H1 (cell line): ENCODE measurements at regions not wholly inside any gene's neighbourhood (a gene's known extent, or its start where the extent isn't known, plus 50 kb on each side); places are given as distances from the start of the nearest gene placed in this dataset.

ENCODE experiments used
- CTCF ChIA-PET: fragments of 300-600 bp; sonication (Branson Sonifier 250); formaldehyde crosslinking; loops from one replicate; lab custom pipeline; 2021; ENCODE audit not compliant: partially characterized antibody; lab: Charles Lee
- POLR2A ChIA-PET: fragments of 300-600 bp; sonication (Branson Sonifier 250); formaldehyde crosslinking; loops from one replicate; lab custom pipeline; 2021; ENCODE audit warnings: inconsistent platforms; ENCODE audit not compliant: partially characterized antibody; lab: Charles Lee
- DNase-seq, 2 experiments: peaks; one replicate each; pipeline versions ENCODE4 v3.0.0 to v3.0.0-alpha.2; 2010 to 2022; ENCODE audit warnings: low spot score in 2 of 2, low read depth in 1 of 2, mixed read lengths in 1 of 2
- FAIRE-seq: peaks from 2 replicates; lab custom pipeline; 2011; peaks lifted over from hg19 to GRCh38; lab: Jason Lieb, UNC
- H2AFZ ChIP-seq: 2 replicates; pipeline ENCODE4 v1.8.1; 2012; ENCODE audit warnings: low read length, inconsistent platforms
- H2AK5ac ChIP-seq: 2 replicates; pipeline ENCODE4 v1.6.1; 2013; ENCODE audit warnings: low read depth, low read length
- H2BK120ac ChIP-seq: replicated peaks from 2 replicates; pipeline ENCODE3; 2013; ENCODE audit warnings: low read depth, low read length, inconsistent platforms
- H2BK12ac ChIP-seq: 2 replicates; pipeline ENCODE4 v1.6.1; 2013; ENCODE audit warnings: low read depth, low read length
- H2BK15ac ChIP-seq: 2 replicates; pipeline ENCODE4 v1.6.1; 2013; ENCODE audit warnings: low read length
- H2BK20ac ChIP-seq: 2 replicates; pipeline ENCODE4 v1.6.1; 2013; ENCODE audit warnings: low read length
- H2BK5ac ChIP-seq: 2 replicates; pipeline ENCODE4 v1.6.1; 2013; ENCODE audit warnings: low read depth, low read length
- H3K14ac ChIP-seq: 2 replicates; pipeline ENCODE4 v1.6.1; 2013; ENCODE audit warnings: inconsistent platforms; ENCODE audit not compliant: insufficient read length
- H3K18ac ChIP-seq: 2 replicates; pipeline ENCODE4 v1.6.1; 2013; ENCODE audit warnings: low read length; ENCODE audit errors: extremely low read depth
- H3K23ac ChIP-seq: 2 replicates; pipeline ENCODE4 v1.6.1; 2013; ENCODE audit warnings: inconsistent platforms; ENCODE audit not compliant: insufficient read length
- H3K23me2 ChIP-seq: 2 replicates; pipeline ENCODE4 v1.6.1; 2013; ENCODE audit warnings: low read depth, low read length
- H3K27ac ChIP-seq: 2 replicates; pipeline ENCODE4 v1.6.1; 2011; ENCODE audit warnings: low read depth, low read length, inconsistent platforms
- H3K27me3 ChIP-seq, 4 experiments: replicated peaks in 1 of 4; 1 replicate in 1 of 4; 2 replicates in 3 of 4; pipeline versions ENCODE4 v1.6.1 to v1.8.1; 2011 to 2013; ENCODE audit warnings: low read length in 3 of 4, mild to moderate bottlenecking in 3 of 4, inconsistent platforms in 2 of 4, mixed read lengths in 2 of 4, moderate library complexity in 1 of 4; ENCODE audit not compliant: control insufficient read depth in 3 of 4, insufficient read depth in 3 of 4; ENCODE audit errors: extremely low read depth in 1 of 4
- H3K36me3 ChIP-seq, 4 experiments: 2 replicates each; pipeline versions ENCODE4 v1.6.1 to v1.8.1; 2011 to 2013; ENCODE audit warnings: mild to moderate bottlenecking in 4 of 4, low read length in 3 of 4, moderate library complexity in 2 of 4, control low read depth in 1 of 4, inconsistent platforms in 1 of 4; ENCODE audit not compliant: insufficient read depth in 4 of 4, control insufficient read depth in 2 of 4
- H3K4ac ChIP-seq: replicated peaks from 2 replicates; pipeline ENCODE3; 2013; ENCODE audit warnings: low read length, low read depth, mixed read lengths, inconsistent platforms; ENCODE audit not compliant: insufficient read length
- H3K4me1 ChIP-seq, 4 experiments: replicated peaks in 1 of 4; 1 replicate in 1 of 4; 2 replicates in 3 of 4; pipeline versions ENCODE4 v1.6.1 to v1.8.1; 2011 to 2013; ENCODE audit warnings: low read length in 3 of 4, inconsistent platforms in 2 of 4, mixed read lengths in 1 of 4; ENCODE audit not compliant: insufficient read depth in 4 of 4, control insufficient read depth in 3 of 4
- H3K4me2 ChIP-seq, 2 experiments: 2 replicates each; pipeline versions ENCODE4 v1.6.1 to v1.8.1; 2011 to 2013; ENCODE audit warnings: low read depth in 2 of 2, low read length in 2 of 2, control low read depth in 1 of 2, inconsistent platforms in 1 of 2, mild to moderate bottlenecking in 1 of 2; ENCODE audit not compliant: insufficient read depth in 1 of 2
- H3K4me3 ChIP-seq, 4 experiments: fragments of 200-600, 300-600 bp in 1 of 4; sonication (generic), shearing (Covaris generic), sonication (Bioruptor Twin) in 1 of 4; 2 replicates each; pipeline versions ENCODE4 v1.5.1 to v1.8.1; 2011 to 2016; ENCODE audit warnings: low read length in 4 of 4, low read depth in 3 of 4, control low read depth in 2 of 4, inconsistent platforms in 2 of 4, mild to moderate bottlenecking in 2 of 4, mixed read lengths in 1 of 4, moderate library complexity in 1 of 4; ENCODE audit not compliant: insufficient read depth in 2 of 4; ENCODE audit errors: extremely low read depth in 1 of 4
- H3K56ac ChIP-seq: replicated peaks from 2 replicates; pipeline ENCODE3; 2013; ENCODE audit warnings: low read depth, mild to moderate bottlenecking, mixed read lengths, low read length, inconsistent platforms; ENCODE audit not compliant: insufficient read length
- H3K79me1 ChIP-seq: 2 replicates; pipeline ENCODE4 v1.6.1; 2013; ENCODE audit warnings: low read depth, low read length, control low read depth
- H3K79me2 ChIP-seq, 2 experiments: 2 replicates each; pipeline versions ENCODE4 v1.6.1 to v1.8.1; 2012 to 2013; ENCODE audit warnings: low read length in 2 of 2, mild to moderate bottlenecking in 2 of 2, inconsistent platforms in 1 of 2; ENCODE audit not compliant: insufficient read depth in 2 of 2, control insufficient read depth in 1 of 2
- H3K9ac ChIP-seq, 4 experiments: replicated peaks in 1 of 4; 1 replicate in 1 of 4; 2 replicates in 3 of 4; pipeline versions ENCODE4 v1.6.1 to v1.8.1; 2011 to 2013; ENCODE audit warnings: low read depth in 3 of 4, low read length in 3 of 4, control low read depth in 2 of 4, mild to moderate bottlenecking in 2 of 4, moderate library complexity in 2 of 4, inconsistent platforms in 1 of 4; ENCODE audit errors: extremely low read depth in 1 of 4
- H3K9me3 ChIP-seq, 2 experiments: 2 replicates each; pipeline versions ENCODE4 v1.6.1 to v1.8.1; 2012 to 2013; ENCODE audit warnings: mild to moderate bottlenecking in 2 of 2, moderate library complexity in 2 of 2, control low read depth in 1 of 2, inconsistent platforms in 1 of 2, low read depth in 1 of 2, low read length in 1 of 2, mixed read lengths in 1 of 2; ENCODE audit not compliant: insufficient read depth in 2 of 2
- H4K20me1 ChIP-seq, 2 experiments: replicated peaks in 1 of 2; 2 replicates each; pipeline versions ENCODE3 to v1.8.1; 2011 to 2013; ENCODE audit warnings: inconsistent platforms in 2 of 2, low read length in 2 of 2, mild to moderate bottlenecking in 1 of 2; ENCODE audit not compliant: insufficient read depth in 2 of 2, control insufficient read depth in 1 of 2
- H4K5ac ChIP-seq: 2 replicates; pipeline ENCODE4 v1.6.1; 2013; ENCODE audit warnings: low read length, low read depth, mixed read lengths, inconsistent platforms; ENCODE audit not compliant: insufficient read length
- H4K8ac ChIP-seq: 2 replicates; pipeline ENCODE4 v1.8.0; 2013; ENCODE audit warnings: mild to moderate bottlenecking, moderate library complexity, low read length, inconsistent platforms; ENCODE audit not compliant: insufficient read depth; ENCODE audit errors: extremely low read depth
- H4K91ac ChIP-seq: replicated peaks from 2 replicates; pipeline ENCODE3; 2013; ENCODE audit warnings: low read length, mixed read lengths, inconsistent platforms; ENCODE audit not compliant: insufficient read length
- EP300 ChIP-seq, 2 experiments: IDR thresholded peaks; 1 replicate in 1 of 2; 2 replicates in 1 of 2; pipeline ENCODE4 v1.6.1; 2011 to 2012; ENCODE audit warnings: low read depth in 2 of 2, low read length in 2 of 2, mild to moderate bottlenecking in 2 of 2, borderline replicate concordance in 1 of 2, inconsistent platforms in 1 of 2, moderate library complexity in 1 of 2
- GABPA ChIP-seq: IDR thresholded peaks from 2 replicates; pipeline ENCODE4 v1.6.1; 2011; ENCODE audit warnings: mild to moderate bottlenecking, low read length, moderate library complexity, borderline replicate concordance; ENCODE audit not compliant: insufficient read depth
- HDAC6 ChIP-seq: IDR thresholded peaks from one replicate; pipeline ENCODE4 v1.7.1; 2012; ENCODE audit warnings: low read depth, mild to moderate bottlenecking, inconsistent platforms, low read length, moderate library complexity
- JUND ChIP-seq: IDR thresholded peaks from 2 replicates; pipeline ENCODE4 v1.6.1; 2011; ENCODE audit warnings: mild to moderate bottlenecking, improper control_type of control experiment, low read length
- KDM4A ChIP-seq: IDR thresholded peaks from one replicate; pipeline ENCODE4 v1.7.1; 2012; ENCODE audit warnings: low read depth, mild to moderate bottlenecking, moderate library complexity, low read length, inconsistent platforms; ENCODE audit not compliant: severe bottlenecking
- KDM5A ChIP-seq: fragments of 200-600 bp; IDR thresholded peaks from 2 replicates; pipeline ENCODE4 v1.7.1; 2012; ENCODE audit warnings: mild to moderate bottlenecking, low read length, inconsistent platforms, mixed read lengths
- MAFK ChIP-seq: IDR thresholded peaks from 2 replicates; pipeline ENCODE4 v1.6.1; 2012; ENCODE audit warnings: low read depth, mild to moderate bottlenecking, improper control_type of control experiment, low read length
- RAD21 ChIP-seq, 2 experiments: IDR thresholded peaks in 1 of 2; conservative IDR thresholded peaks in 1 of 2; 2 replicates each; pipeline ENCODE4 v1.6.1; 2011; ENCODE audit warnings: low read depth in 2 of 2, low read length in 2 of 2, improper control_type of control experiment in 1 of 2, inconsistent platforms in 1 of 2, mild to moderate bottlenecking in 1 of 2, moderate library complexity in 1 of 2
- RNF2 ChIP-seq: fragments of 200-900, 300-1000 bp; sonication (generic); IDR thresholded peaks from 2 replicates; pipeline ENCODE4 v1.7.1; 2016; ENCODE audit warnings: borderline replicate concordance, low read depth, mild to moderate bottlenecking, antibody characterized with exemption, low read length; ENCODE audit not compliant: poor library complexity, severe bottlenecking; ENCODE audit errors: missing control alignments
- TAF7 ChIP-seq: optimal IDR thresholded peaks from 2 replicates; pipeline ENCODE3; 2011; ENCODE audit warnings: low read depth, mild to moderate bottlenecking, inconsistent platforms, low read length, moderate library complexity, borderline replicate concordance
- USF2 ChIP-seq: IDR thresholded peaks from 2 replicates; pipeline ENCODE4 v1.6.1; 2011; ENCODE audit warnings: low read length, improper control_type of control experiment
- YY1 ChIP-seq: IDR thresholded peaks from 2 replicates; pipeline ENCODE4 v1.6.1; 2011; ENCODE audit warnings: low read depth, mild to moderate bottlenecking, low read length
- WGBS, 2 experiments: shearing (Covaris generic) in 1 of 2; methylation state at CpG; one replicate each; pipeline versions ENCODE4 v1.1.6 to v1.1.7; 2013 to 2015; ENCODE audit warnings: low lambda C conversion rate in 2 of 2, mixed read lengths in 2 of 2, inconsistent platforms in 1 of 2, low coverage in 1 of 2, missing lambda C conversion rate in 1 of 2; ENCODE audit not compliant: insufficient replicate concordance in 2 of 2, insufficient coverage in 1 of 2, insufficient read length in 1 of 2; ENCODE audit errors: extremely low coverage in 1 of 2, missing lambda C conversion rate in 1 of 2; 5-methylcytosine and 5-hydroxymethylcytosine counted together

GRCh38 chr3:127363891-127364290, 76.0 kb upstream of the PRR20G start:
- POLR2A ChIA-PET, result no interaction called here
- H3K79me1 ChIP-seq, result no peaks in the 10 kb centered on the region
- H3K18ac ChIP-seq, result no peak overlapping the region
- H2BK5ac ChIP-seq, result no peak overlapping the region
- H2BK20ac ChIP-seq, result no peak overlapping the region
- H4K8ac ChIP-seq, result no peak overlapping the region
- H3K9ac ChIP-seq, result no peak overlapping the region
- 85% methylated on average over 3 of the region's 3 CpGs; no CpG with 5 or more reads in 1 of the 2 experiments for WGBS, 2 experiments
- no peaks in the 10 kb centered on the region for H3K79me2 ChIP-seq
- H4K5ac ChIP-seq, result no peak overlapping the region
- no peaks in the 10 kb centered on the region; a peak in 2 of 8 replicates for H3K36me3 ChIP-seq
- no peak for TF ChIP-seq RAD21 (IDR thresholded peaks at IDR 0.05 in 1 of 2, conservative IDR thresholded peaks at IDR 0.05 in 1 of 2; ENCODE audit: low read depth in 2 of 2, low read length in 2 of 2)
- TF ChIP-seq USF2, result no peak
- TF ChIP-seq TAF7, result no peak
- TF ChIP-seq KDM5A, result no peak
- no peak for TF ChIP-seq MAFK
- no peak for TF ChIP-seq GABPA
- TF ChIP-seq KDM4A, result no peak
- no peak for TF ChIP-seq HDAC6
- no peak for TF ChIP-seq YY1
- TF ChIP-seq RNF2, result no peak
- no peak for TF ChIP-seq EP300 (IDR thresholded peaks at IDR 0.05; ENCODE audit: borderline replicate concordance in 1 of 2, low read depth in 2 of 2, low read length in 2 of 2)
- TF ChIP-seq JUND, result no peak
- FAIRE-seq (no peak), DNase-seq (no peak)
- CTCF ChIA-PET, result no interaction called here
- H3K14ac ChIP-seq, result no peak overlapping the region
- H3K4me2 ChIP-seq, result no peak overlapping the region
- no peak overlapping the region for H3K23ac ChIP-seq
- no peak overlapping the region for H4K91ac ChIP-seq
- H3K27ac ChIP-seq, result no peak overlapping the region
- H3K4me3 ChIP-seq, result no peak overlapping the region
- H3K27me3 ChIP-seq, result no peaks in the 10 kb centered on the region; a peak in 1 of 7 replicates
- H2BK15ac ChIP-seq, result no peak overlapping the region
- no peaks in the 10 kb centered on the region; a peak in 1 of 4 replicates for H3K9me3 ChIP-seq
- no peak overlapping the region for H2AK5ac ChIP-seq
- no peak overlapping the region for H2BK12ac ChIP-seq
- H2AFZ ChIP-seq, result no peak overlapping the region
- H2BK120ac ChIP-seq, result no peak overlapping the region
- peaks cover 0 to 9% (median 0%) of the 10 kb centered on the region in 4 experiments; a peak in 2 of 7 replicates for H3K4me1 ChIP-seq
- H3K23me2 ChIP-seq, result no peaks in the 10 kb centered on the region
- no peak overlapping the region for H3K4ac ChIP-seq
- no peaks in the 10 kb centered on the region for H4K20me1 ChIP-seq
- H3K56ac ChIP-seq, result no peak overlapping the region
